Peyer's patch (tissue), 4 donors: ENCODE measurements at regions not wholly inside any gene's neighbourhood (a gene's known extent, or its start where the extent isn't known, plus 50 kb on each side); places are given as distances from the start of the nearest gene placed in this dataset.

Experiments
- POLR2A ChIP-seq, 2 donors: fragments of 450-650 bp; IDR thresholded peaks; one replicate each; pipeline ENCODE4 v1.5.1; 2017; ENCODE audit warnings: antibody characterized with exemption in 2 of 2, mild to moderate bottlenecking in 2 of 2, moderate library complexity in 2 of 2
- TF ChIP-seq, protein P1 (sequence below), 6 experiments: fragments of 450-650 bp in 4 of 6; fragments of 200-600 bp in 2 of 6; sonication (generic) in 1 of 6; IDR thresholded peaks; one replicate each; pipeline ENCODE4 v1.5.1; 2017 to 2019; ENCODE audit warnings: antibody characterized with exemption in 6 of 6, mild to moderate bottlenecking in 3 of 6, moderate library complexity in 1 of 6

- TF ChIP-seq, protein P1, sequence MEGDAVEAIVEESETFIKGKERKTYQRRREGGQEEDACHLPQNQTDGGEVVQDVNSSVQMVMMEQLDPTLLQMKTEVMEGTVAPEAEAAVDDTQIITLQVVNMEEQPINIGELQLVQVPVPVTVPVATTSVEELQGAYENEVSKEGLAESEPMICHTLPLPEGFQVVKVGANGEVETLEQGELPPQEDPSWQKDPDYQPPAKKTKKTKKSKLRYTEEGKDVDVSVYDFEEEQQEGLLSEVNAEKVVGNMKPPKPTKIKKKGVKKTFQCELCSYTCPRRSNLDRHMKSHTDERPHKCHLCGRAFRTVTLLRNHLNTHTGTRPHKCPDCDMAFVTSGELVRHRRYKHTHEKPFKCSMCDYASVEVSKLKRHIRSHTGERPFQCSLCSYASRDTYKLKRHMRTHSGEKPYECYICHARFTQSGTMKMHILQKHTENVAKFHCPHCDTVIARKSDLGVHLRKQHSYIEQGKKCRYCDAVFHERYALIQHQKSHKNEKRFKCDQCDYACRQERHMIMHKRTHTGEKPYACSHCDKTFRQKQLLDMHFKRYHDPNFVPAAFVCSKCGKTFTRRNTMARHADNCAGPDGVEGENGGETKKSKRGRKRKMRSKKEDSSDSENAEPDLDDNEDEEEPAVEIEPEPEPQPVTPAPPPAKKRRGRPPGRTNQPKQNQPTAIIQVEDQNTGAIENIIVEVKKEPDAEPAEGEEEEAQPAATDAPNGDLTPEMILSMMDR (IDR thresholded peaks at IDR 0.05), result no peak
- no peak for TF ChIP-seq POLR2A (IDR thresholded peaks at IDR 0.05)
Measured at GRCh38 chr7:140283472-140283871, 106.7 kb upstream of the KDM7A start.
